ENCODE measurements at regions not wholly inside any gene's neighbourhood (a gene's known extent, or its start where the extent isn't known, plus 50 kb on each side); places are given as distances from the start of the nearest gene placed in this dataset.
A peak's percentile ranks its signal among the peaks of the same experiment; 100 is the strongest.
"Not testable (repeated sequence)": the region's sequence is repeated elsewhere in the genome, so short reads cannot be mapped to it uniquely, and the experiment has no call there.

- no peak for TF ChIP-seq JUND (IDR thresholded peaks at IDR 0.05; ENCODE audit: low read depth)
- in situ Hi-C loops (cut with HindIII; ENCODE audit: low pct_unique_long_range_greater_than_20kb, low sequenced_read_pairs): no loop called here
These were observed 217.5 kb downstream of the ABCC12 start for GRCh38 chr16:47938272-47938671.

GRCh38 chr16:47928008-47928407 lies 227.8 kb downstream of the ABCC12 start:
- TF ChIP-seq JUND (IDR thresholded peaks at IDR 0.05; ENCODE audit: low read depth): no peak
- peak in 1 of 2 experiments; percentile 37 for DNase-seq (ENCODE audit: low read depth in 1 of 2, low spot score in 1 of 2)
- in situ Hi-C loops (cut with HindIII; ENCODE audit: low pct_unique_long_range_greater_than_20kb, low sequenced_read_pairs): no loop called here

More at GRCh38 chr16:47938272-47938671, 217.5 kb downstream of the ABCC12 start:
- no peak for DNase-seq (ENCODE audit: low read depth in 1 of 2, low spot score in 1 of 2)

- in situ Hi-C loops (cut with HindIII; ENCODE audit: low pct_unique_long_range_greater_than_20kb, low sequenced_read_pairs): no loop called here
- peak in 1 of 2 experiments; percentile 29 for DNase-seq (ENCODE audit: low read depth in 1 of 2, low spot score in 1 of 2)
- no peak for TF ChIP-seq JUND (IDR thresholded peaks at IDR 0.05; ENCODE audit: low read depth)
These were observed 228.5 kb downstream of the ABCC12 start for GRCh38 chr16:47927330-47927729.

- no peak for DNase-seq (ENCODE audit: low read depth in 1 of 2, low spot score in 1 of 2)
- in situ Hi-C loops (cut with HindIII; ENCODE audit: low pct_unique_long_range_greater_than_20kb, low sequenced_read_pairs): no loop called here
- TF ChIP-seq JUND (IDR thresholded peaks at IDR 0.05; ENCODE audit: low read depth): no peak
These were observed 229.9 kb downstream of the ABCC12 start for GRCh38 chr16:47925811-47926460.

GRCh38 chr16:47924950-47925349 lies 230.8 kb downstream of the ABCC12 start:
- TF ChIP-seq JUND (IDR thresholded peaks at IDR 0.05; ENCODE audit: low read depth): no peak
- DNase-seq (ENCODE audit: low read depth in 1 of 2, low spot score in 1 of 2): no peak
- in situ Hi-C loops (cut with HindIII; ENCODE audit: low pct_unique_long_range_greater_than_20kb, low sequenced_read_pairs): no loop called here

- DNase-seq (ENCODE audit: low read depth in 1 of 2, low spot score in 1 of 2): no peak
These were observed 234.3 kb downstream of the ABCC12 start for GRCh38 chr16:47921535-47921934.

GRCh38 chr16:47920709-47921108 lies 235.1 kb downstream of the ABCC12 start:
- in situ Hi-C loops (cut with HindIII; ENCODE audit: low pct_unique_long_range_greater_than_20kb, low sequenced_read_pairs): no loop called here
- no peak for TF ChIP-seq JUND (IDR thresholded peaks at IDR 0.05; ENCODE audit: low read depth)

More at GRCh38 chr16:47921535-47921934, 234.3 kb downstream of the ABCC12 start:
- in situ Hi-C loops (cut with HindIII; ENCODE audit: low pct_unique_long_range_greater_than_20kb, low sequenced_read_pairs): no loop called here
- no peak for TF ChIP-seq JUND (IDR thresholded peaks at IDR 0.05; ENCODE audit: low read depth)

GRCh38 chr16:47917118-47917517 lies 238.7 kb downstream of the ABCC12 start:
- no peak for TF ChIP-seq JUND (IDR thresholded peaks at IDR 0.05; ENCODE audit: low read depth)
- peak in 1 of 2 experiments; percentile 55 for DNase-seq (ENCODE audit: low read depth in 1 of 2, low spot score in 1 of 2)
- in situ Hi-C loops (cut with HindIII; ENCODE audit: low pct_unique_long_range_greater_than_20kb, low sequenced_read_pairs): no loop called here

More at GRCh38 chr16:47920709-47921108, 235.1 kb downstream of the ABCC12 start:
- DNase-seq (ENCODE audit: low read depth in 1 of 2, low spot score in 1 of 2): no peak

GRCh38 chr16:47916266-47916665 lies 239.5 kb downstream of the ABCC12 start:
- no peak for TF ChIP-seq JUND (IDR thresholded peaks at IDR 0.05; ENCODE audit: low read depth)
- peak in 1 of 2 experiments; percentile 69 for DNase-seq (ENCODE audit: low read depth in 1 of 2, low spot score in 1 of 2)
- in situ Hi-C loops (cut with HindIII; ENCODE audit: low pct_unique_long_range_greater_than_20kb, low sequenced_read_pairs): no loop called here

GRCh38 chr16:47907109-47907508 lies 248.7 kb downstream of the ABCC12 start:
- in situ Hi-C loops (cut with HindIII; ENCODE audit: low pct_unique_long_range_greater_than_20kb, low sequenced_read_pairs): no loop called here
- DNase-seq (ENCODE audit: low read depth in 1 of 2, low spot score in 1 of 2): no peak
- TF ChIP-seq JUND (IDR thresholded peaks at IDR 0.05; ENCODE audit: low read depth): no peak

GRCh38 chr16:47905771-47906170 lies 250.0 kb downstream of the ABCC12 start:
- TF ChIP-seq JUND (IDR thresholded peaks at IDR 0.05; ENCODE audit: low read depth): no peak
- DNase-seq (ENCODE audit: low read depth in 1 of 2, low spot score in 1 of 2): no peak
- in situ Hi-C loops (cut with HindIII; ENCODE audit: low pct_unique_long_range_greater_than_20kb, low sequenced_read_pairs): no loop called here

- in situ Hi-C loops (cut with HindIII; ENCODE audit: low pct_unique_long_range_greater_than_20kb, low sequenced_read_pairs): no loop called here
- no peak for DNase-seq (ENCODE audit: low read depth in 1 of 2, low spot score in 1 of 2)
- TF ChIP-seq JUND (IDR thresholded peaks at IDR 0.05; ENCODE audit: low read depth): no peak
These were observed 251.1 kb downstream of the ABCC12 start for GRCh38 chr16:47904691-47905090.

- no peak for DNase-seq (ENCODE audit: low read depth in 1 of 2, low spot score in 1 of 2)
- no peak for TF ChIP-seq JUND (IDR thresholded peaks at IDR 0.05; ENCODE audit: low read depth)
- in situ Hi-C loops (cut with HindIII; ENCODE audit: low pct_unique_long_range_greater_than_20kb, low sequenced_read_pairs): no loop called here
These were observed 252.3 kb downstream of the ABCC12 start for GRCh38 chr16:47903470-47903869.

GRCh38 chr16:47897105-47897504 lies 258.7 kb downstream of the ABCC12 start:
- in situ Hi-C loops (cut with HindIII; ENCODE audit: low pct_unique_long_range_greater_than_20kb, low sequenced_read_pairs): not testable (repeated sequence)
- peak in 1 of 2 experiments; percentile 51 for DNase-seq (ENCODE audit: low read depth in 1 of 2, low spot score in 1 of 2)

Measured in T47D (cell line).